SK-N-MC (cell line): ENCODE measurements at regions not wholly inside any gene's neighbourhood (a gene's known extent, or its start where the extent isn't known, plus 50 kb on each side); places are given as distances from the start of the nearest gene placed in this dataset.

ENCODE experiments used
- DNase-seq: peaks from one replicate; pipeline ENCODE4 v3.0.0-alpha.2; 2011; ENCODE audit warnings: low read depth, low spot score
- H3K27ac ChIP-seq: fragments of 200-600 bp; sonication (generic); 2 replicates; pipeline ENCODE4 v1.5.1; 2016; ENCODE audit warnings: mixed run types
- H3K36me3 ChIP-seq: fragments of 200-600 bp; sonication (generic); 2 replicates; pipeline ENCODE4 v1.6.1; 2017; ENCODE audit warnings: antibody characterized with exemption, low read length, mixed read lengths; ENCODE audit not compliant: insufficient read depth
- H3K4me3 ChIP-seq: fragments of 200-600 bp; sonication (generic); 2 replicates; pipeline ENCODE4 v1.5.1; 2016
- H3K9ac ChIP-seq: fragments of 200-600 bp; sonication (generic); 2 replicates; pipeline ENCODE4 v1.8.0; 2017; ENCODE audit warnings: mixed run types, mixed read lengths; ENCODE audit not compliant: insufficient read length
- H3K9me3 ChIP-seq: fragments of 200-600 bp; sonication (generic); 2 replicates; pipeline ENCODE4 v1.6.1; 2017; ENCODE audit warnings: low read depth, mild to moderate bottlenecking, antibody characterized with exemption, low read length, moderate library complexity, mixed read lengths
- EZH2 ChIP-seq: fragments of 200-600 bp; sonication (generic); IDR thresholded peaks from one replicate; pipeline ENCODE4 v1.6.1; 2017; ENCODE audit warnings: antibody characterized with exemption
- FOXP2 ChIP-seq: optimal IDR thresholded peaks from 2 replicates; pipeline ENCODE3; 2011; ENCODE audit warnings: mild to moderate bottlenecking, moderate library complexity; ENCODE audit not compliant: insufficient read depth; ENCODE audit errors: extremely low read length, control extremely low read depth
- POLR2AphosphoS5 ChIP-seq: IDR thresholded peaks from 2 replicates; pipeline ENCODE4 v1.6.1; 2012; ENCODE audit warnings: mild to moderate bottlenecking, low read depth, low read length, borderline replicate concordance

DNA sequence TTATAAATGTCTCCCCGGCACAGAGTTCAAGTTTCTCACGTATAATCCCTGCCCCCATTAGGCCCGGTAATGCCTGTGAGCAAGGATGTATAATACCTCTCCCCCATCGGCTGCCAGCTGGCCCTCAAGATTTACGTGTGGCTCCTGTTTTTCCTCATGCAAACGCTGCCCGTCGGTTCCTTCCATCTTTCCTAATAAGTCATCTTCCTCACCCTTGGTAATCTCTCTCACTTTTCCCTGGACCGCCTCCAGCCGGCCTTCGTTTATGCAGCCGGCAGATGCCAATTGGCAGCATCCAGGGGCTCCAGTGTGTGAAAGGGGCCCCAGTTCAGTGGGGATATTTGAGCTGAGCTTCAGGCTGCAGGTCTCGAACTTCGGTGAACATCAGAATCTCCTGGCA, 86.5 kb upstream of the NEURL1B start:
- Histone ChIP-seq H3K4me3 (no peak overlapping the region), H3K9me3 (no peaks in the 10 kb centered on the region), H3K9ac (no peak overlapping the region), H3K36me3 (no peaks in the 10 kb centered on the region), H3K27ac (no peak overlapping the region)
- TF ChIP-seq FOXP2 (no peak), EZH2 (no peak), POLR2AphosphoS5 (no peak)
- no peak for DNase-seq

- TF ChIP-seq FOXP2 (no peak), EZH2 (no peak), POLR2AphosphoS5 (no peak)
- Histone ChIP-seq H3K9ac (no peak overlapping the region), H3K9me3 (no peaks in the 10 kb centered on the region)
Measured at GRCh38 chr5:172553903-172554302, 87.2 kb upstream of the NEURL1B start.

DNA sequence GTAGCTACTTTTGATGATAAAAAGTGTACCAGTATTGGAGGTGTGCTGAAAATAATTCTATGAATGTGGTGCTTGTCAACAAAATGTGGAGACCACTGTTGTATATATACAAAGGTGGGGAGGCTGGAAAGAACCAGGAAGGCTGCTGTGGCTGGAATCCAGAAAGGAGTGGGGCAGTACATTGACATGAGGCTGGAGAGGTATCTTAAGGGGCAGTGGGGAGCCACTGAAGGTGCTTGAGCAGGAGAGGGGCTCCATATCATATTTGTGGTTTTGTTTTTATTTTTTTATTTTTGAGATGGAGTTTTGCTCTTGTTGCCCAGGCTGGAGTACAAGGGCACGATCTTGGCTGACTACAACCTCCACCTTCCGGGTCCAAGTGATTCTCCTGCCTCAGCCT, 87.9 kb upstream of the NEURL1B start:
- Histone ChIP-seq H3K4me3 (no peak overlapping the region), H3K9ac (no peak overlapping the region), H3K36me3 (no peaks in the 10 kb centered on the region), H3K9me3 (no peaks in the 10 kb centered on the region), H3K27ac (no peak overlapping the region)
- no peak for TF ChIP-seq EZH2
- TF ChIP-seq FOXP2, result no peak
- no peak for TF ChIP-seq POLR2AphosphoS5
- no peak for DNase-seq

More at GRCh38 chr5:172553903-172554302, 87.2 kb upstream of the NEURL1B start:
- Histone ChIP-seq H3K27ac (no peak overlapping the region), H3K4me3 (no peak overlapping the region), H3K36me3 (no peaks in the 10 kb centered on the region)
- DNase-seq, result no peak

DNA sequence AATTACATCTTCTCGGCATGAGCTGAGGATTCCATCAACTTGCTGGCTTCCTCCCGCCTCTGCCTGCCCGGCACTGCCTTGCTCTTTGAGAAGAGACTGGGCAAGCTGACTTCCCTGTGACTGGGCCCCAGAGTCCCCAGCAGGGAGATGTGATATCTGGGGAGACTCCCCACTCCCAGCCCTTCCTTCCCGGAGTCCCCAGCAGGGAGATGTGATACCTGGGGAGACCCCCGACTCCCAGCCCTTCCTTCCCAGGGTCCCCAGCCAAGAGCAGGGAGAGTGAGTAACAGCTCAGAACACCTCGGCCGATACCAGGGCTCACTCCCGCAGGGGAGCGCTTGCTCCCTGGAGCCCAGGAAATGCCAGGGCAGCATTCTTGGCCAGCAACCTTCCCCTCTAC, 90.1 kb upstream of the NEURL1B start:
- Histone ChIP-seq H3K36me3 (no peaks in the 10 kb centered on the region), H3K27ac (no peak overlapping the region), H3K9me3 (no peaks in the 10 kb centered on the region), H3K9ac (no peak overlapping the region), H3K4me3 (no peak overlapping the region)
- no peak for DNase-seq
- TF ChIP-seq EZH2 (no peak), POLR2AphosphoS5 (no peak), FOXP2 (no peak)

DNA sequence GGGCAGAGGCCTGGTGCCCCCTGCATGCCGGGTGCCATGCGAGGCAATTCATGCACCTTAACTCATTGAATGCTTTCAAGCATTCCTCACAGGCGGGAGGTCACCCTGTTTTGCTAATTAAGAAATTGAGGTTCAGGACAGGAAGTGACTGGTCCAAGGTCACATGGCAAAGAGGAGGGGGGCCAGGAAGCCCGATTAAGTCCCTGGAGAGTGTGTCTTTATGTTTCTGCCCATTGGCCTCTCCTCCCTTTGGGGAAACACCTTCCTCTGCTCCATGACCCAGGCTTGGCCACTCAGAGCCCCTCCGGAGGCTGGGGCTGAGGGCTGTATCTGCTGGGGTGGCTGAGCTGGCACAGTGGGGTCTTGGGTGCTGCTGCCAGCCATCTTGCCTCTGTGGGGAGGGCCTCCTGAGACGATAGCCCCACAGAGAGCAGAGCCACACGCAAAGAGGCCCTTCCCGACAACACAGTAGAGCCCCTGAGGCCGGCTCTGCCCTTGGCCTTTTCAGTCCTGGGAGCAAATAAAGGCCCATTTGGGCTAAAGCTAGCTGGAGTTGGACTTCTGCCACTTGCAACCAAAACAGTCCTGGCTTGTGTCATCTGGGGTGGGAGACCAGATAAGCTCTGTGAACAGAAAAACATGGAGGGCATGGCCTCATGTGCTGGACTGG, 90.8 kb upstream of the NEURL1B start:
- Histone ChIP-seq H3K4me3 (no peak overlapping the region), H3K36me3 (no peaks in the 10 kb centered on the region), H3K9me3 (no peaks in the 10 kb centered on the region), H3K9ac (no peak overlapping the region), H3K27ac (no peak overlapping the region)
- DNase-seq, result no peak
- TF ChIP-seq EZH2 (no peak), FOXP2 (no peak), POLR2AphosphoS5 (no peak)

DNA sequence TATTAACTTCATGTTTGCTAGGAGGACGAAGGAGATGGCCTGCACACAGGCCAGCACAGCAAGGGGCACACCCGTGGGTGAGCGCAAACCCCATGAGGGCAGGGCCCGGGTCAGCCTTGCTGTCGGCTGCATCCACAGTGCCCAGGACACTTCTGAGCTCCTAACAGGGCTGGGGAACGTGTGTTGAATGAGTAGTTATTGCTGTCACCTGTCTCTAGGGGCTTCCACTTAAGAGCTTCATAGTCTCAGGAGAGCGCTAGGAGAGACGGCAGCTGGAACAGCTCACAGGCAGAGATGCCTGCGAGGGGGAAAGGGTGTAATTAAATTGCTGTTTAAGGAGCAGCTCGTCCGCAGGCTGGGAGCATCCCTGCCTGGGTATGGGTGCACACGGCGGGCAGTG, 91.4 kb upstream of the NEURL1B start:
- Histone ChIP-seq H3K4me3 (no peak overlapping the region), H3K9ac (no peak overlapping the region), H3K9me3 (no peaks in the 10 kb centered on the region), H3K27ac (no peak overlapping the region), H3K36me3 (no peaks in the 10 kb centered on the region)
- no peak for DNase-seq
- no peak for TF ChIP-seq POLR2AphosphoS5
- no peak for TF ChIP-seq EZH2

GRCh38 chr5:172548981-172549687, 91.9 kb upstream of the NEURL1B start:
- Histone ChIP-seq H3K36me3 (no peaks in the 10 kb centered on the region), H3K9ac (no peak overlapping the region), H3K9me3 (no peaks in the 10 kb centered on the region), H3K27ac (no peak overlapping the region), H3K4me3 (no peak overlapping the region)
- no peak for DNase-seq
- TF ChIP-seq FOXP2 (no peak), EZH2 (no peak), POLR2AphosphoS5 (no peak)

DNA sequence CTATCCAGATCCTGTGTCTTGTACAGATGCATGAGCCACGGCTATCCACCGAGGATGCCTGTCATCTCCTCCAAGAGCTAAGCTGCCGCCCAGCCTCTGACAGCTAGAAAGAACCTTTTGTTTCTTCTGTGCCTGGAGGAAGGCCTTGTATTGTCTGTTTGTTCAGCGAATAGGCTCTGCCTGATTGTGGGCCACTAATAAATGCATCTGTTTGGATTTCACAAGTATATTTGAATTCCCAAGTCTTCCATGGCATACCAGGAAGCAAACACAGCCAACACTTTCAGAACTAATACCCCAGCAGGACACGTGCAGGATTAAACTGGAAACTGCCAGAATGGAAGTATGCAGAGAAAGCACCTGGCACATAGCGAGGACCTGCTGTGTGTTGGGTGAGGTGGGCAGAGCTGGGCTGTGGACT, 92.7 kb upstream of the NEURL1B start:
- no peaks in the 10 kb centered on the region for H3K36me3 ChIP-seq
- H3K27ac ChIP-seq, result no peak overlapping the region
- no peak overlapping the region for H3K9ac ChIP-seq
- no peak overlapping the region for H3K4me3 ChIP-seq
- H3K9me3 ChIP-seq, result no peaks in the 10 kb centered on the region
- no peak for DNase-seq
- no peak for TF ChIP-seq POLR2AphosphoS5
- no peak for TF ChIP-seq EZH2
- no peak for TF ChIP-seq FOXP2

- Histone ChIP-seq H3K27ac (no peak overlapping the region), H3K36me3 (no peaks in the 10 kb centered on the region), H3K4me3 (no peak overlapping the region), H3K9ac (no peak overlapping the region), H3K9me3 (no peaks in the 10 kb centered on the region)
- no peak for DNase-seq
- no peak for TF ChIP-seq POLR2AphosphoS5
- TF ChIP-seq EZH2, result no peak
- TF ChIP-seq FOXP2, result no peak
Measured at GRCh38 chr5:172546196-172546595, 91.9 kb upstream of the SH3PXD2B start.
